GM12874 (cell line): ENCODE measurements at regions not wholly inside any gene's neighbourhood (a gene's known extent, or its start where the extent isn't known, plus 50 kb on each side); places are given as distances from the start of the nearest gene placed in this dataset.

Experiments used
- CTCF ChIP-seq: IDR thresholded peaks from 2 replicates; pipeline ENCODE4 v1.5.1; 2011; ENCODE audit warnings: low read depth, mild to moderate bottlenecking, control low read depth, low read length, moderate library complexity; ENCODE audit not compliant: insufficient read depth

GRCh38 chr6:99185525-99185924 is 163.9 kb downstream of the FAXC start:
- no peak for TF ChIP-seq CTCF

- TF ChIP-seq CTCF, result no peak
Observed at GRCh38 chr6:99184696-99185095, 164.8 kb downstream of the FAXC start.

- no peak for TF ChIP-seq CTCF
Observed at GRCh38 chr6:99183066-99183465, 166.4 kb downstream of the FAXC start.

- TF ChIP-seq CTCF, result no peak
Observed at GRCh38 chr6:99181174-99181573, 168.3 kb downstream of the FAXC start.

- no peak for TF ChIP-seq CTCF
Observed at GRCh38 chr6:99178168-99178567, 171.3 kb downstream of the FAXC start.

- TF ChIP-seq CTCF, result no peak
Observed at GRCh38 chr6:99177736-99178135, 171.7 kb downstream of the FAXC start.

- TF ChIP-seq CTCF, result no peak
Observed at GRCh38 chr6:99165838-99166237, 183.6 kb downstream of the FAXC start.

GRCh38 chr6:99152347-99152643 is 197.2 kb downstream of the FAXC start:
- no peak for TF ChIP-seq CTCF
